GM23338 (cell line): ENCODE measurements at regions not wholly inside any gene's neighbourhood (a gene's known extent, or its start where the extent isn't known, plus 50 kb on each side); places are given as distances from the start of the nearest gene placed in this dataset.

Source experiments
- ATAC-seq: fragments of 200-7000 bp; cut with Tn5 transposase; 3 replicates; pipeline ENCODE4 v1.9.1; 2020
- DNase-seq: peaks from one replicate; pipeline ENCODE4 v3.0.0-alpha.2; 2015; ENCODE audit warnings: low spot score
- H2AFZ ChIP-seq: fragments of 200-600 bp; sonication (generic); 2 replicates; pipeline ENCODE4 v1.8.0; 2016; ENCODE audit warnings: antibody characterized with exemption, mild to moderate bottlenecking, moderate library complexity
- H3F3A ChIP-seq: fragments of 200-600 bp; sonication (generic); replicated peaks from 2 replicates; pipeline ENCODE4 v1.8.0; 2017; ENCODE audit warnings: antibody characterized with exemption, mixed run types, low read depth
- H3K27ac ChIP-seq: fragments of 200-600 bp; sonication (generic); 2 replicates; pipeline ENCODE4 v1.6.1; 2016; ENCODE audit warnings: low read depth
- H3K27me3 ChIP-seq: fragments of 200-600 bp; sonication (generic); 2 replicates; pipeline ENCODE4 v1.8.0; 2016; ENCODE audit warnings: mild to moderate bottlenecking, mixed run types, moderate library complexity; ENCODE audit not compliant: insufficient read depth
- H3K36me3 ChIP-seq: fragments of 200-600 bp; sonication (generic); 2 replicates; pipeline ENCODE4 v1.8.0; 2016; ENCODE audit warnings: mild to moderate bottlenecking; ENCODE audit not compliant: insufficient read depth
- H3K4me1 ChIP-seq: fragments of 200-600 bp; sonication (generic); 2 replicates; pipeline ENCODE4 v1.8.0; 2016; ENCODE audit warnings: mild to moderate bottlenecking, moderate library complexity; ENCODE audit not compliant: insufficient read depth
- H3K4me2 ChIP-seq: fragments of 200-600 bp; sonication (generic); 2 replicates; pipeline ENCODE4 v1.7.1; 2017; ENCODE audit warnings: mixed run types
- H3K4me3 ChIP-seq: fragments of 200-600 bp; sonication (generic); 2 replicates; pipeline ENCODE4 v1.6.1; 2016; ENCODE audit warnings: mixed run types
- H3K79me2 ChIP-seq: fragments of 200-600 bp; sonication (generic); replicated peaks from 2 replicates; pipeline ENCODE4 v1.8.0; 2017; ENCODE audit warnings: mild to moderate bottlenecking; ENCODE audit not compliant: insufficient read depth
- H3K9me2 ChIP-seq: fragments of 200-600 bp; sonication (generic); 2 replicates; pipeline ENCODE4 v1.8.0; 2017; ENCODE audit not compliant: insufficient read depth
- H4K20me1 ChIP-seq: fragments of 200-600 bp; sonication (generic); replicated peaks from 2 replicates; pipeline ENCODE4 v1.8.0; 2017; ENCODE audit warnings: mild to moderate bottlenecking; ENCODE audit not compliant: insufficient read depth
- H3K27ac Mint-ChIP-seq: 2 replicates; pipeline ENCODE4 v1.8.0; 2020; ENCODE audit warnings: inconsistent platforms, mild to moderate bottlenecking, moderate library complexity, mixed read lengths
- H3K27me3 Mint-ChIP-seq: 3 replicates; pipeline ENCODE4 v1.8.0; 2022; ENCODE audit warnings: low read depth, mild to moderate bottlenecking, moderate library complexity, mixed read lengths, inconsistent platforms; ENCODE audit not compliant: insufficient read depth, poor library complexity
- H3K36me3 Mint-ChIP-seq: 3 replicates; pipeline ENCODE4 v1.8.0; 2021; ENCODE audit warnings: low read depth, mild to moderate bottlenecking, inconsistent platforms, moderate library complexity, mixed read lengths
- H3K4me1 Mint-ChIP-seq: 3 replicates; pipeline ENCODE4 v1.8.0; 2020; ENCODE audit warnings: mild to moderate bottlenecking, inconsistent platforms, mixed read lengths
- H3K4me3 Mint-ChIP-seq: 3 replicates; pipeline ENCODE4 v1.8.0; 2021; ENCODE audit warnings: moderate library complexity, mild to moderate bottlenecking, inconsistent platforms, mixed read lengths
- H3K9me3 Mint-ChIP-seq: 3 replicates; pipeline ENCODE4 v1.8.0; 2020; ENCODE audit warnings: moderate library complexity, mild to moderate bottlenecking, inconsistent platforms, mixed read lengths
- CREB1 ChIP-seq: fragments of 250-450 bp; sonication (Bioruptor Pico); IDR thresholded peaks from 2 replicates; pipeline ENCODE4 v1.5.0; 2020; ENCODE audit warnings: low read depth, mild to moderate bottlenecking, moderate library complexity
- CTCF ChIP-seq, 2 experiments: fragments of 200-600 bp in 1 of 2; sonication (generic) in 1 of 2; conservative IDR thresholded peaks; 2 replicates each; pipeline versions ENCODE4 v1.5.1 to v1.6.1; 2016 to 2017; ENCODE audit warnings: antibody characterized with exemption in 2 of 2, low read depth in 2 of 2, mild to moderate bottlenecking in 2 of 2, moderate library complexity in 1 of 2
- ETS1 ChIP-seq: IDR thresholded peaks from 2 replicates; pipeline ENCODE4 v1.6.1; 2016; ENCODE audit warnings: antibody characterized with exemption
- EZH2 ChIP-seq: fragments of 200-600 bp; sonication (generic); IDR thresholded peaks from one replicate; pipeline ENCODE4 v1.8.0; 2017; ENCODE audit warnings: antibody characterized with exemption, mild to moderate bottlenecking, low read depth; ENCODE audit not compliant: unreplicated experiment
- EZH2phosphoT487 ChIP-seq: fragments of 200-600 bp; sonication (generic); IDR thresholded peaks from one replicate; pipeline ENCODE4 v1.8.1; 2018; ENCODE audit warnings: antibody characterized with exemption; ENCODE audit not compliant: unreplicated experiment
- JUNB ChIP-seq: IDR thresholded peaks from one replicate; pipeline ENCODE4 v1.6.1; 2016; ENCODE audit warnings: antibody characterized with exemption; ENCODE audit not compliant: unreplicated experiment
- NANOG ChIP-seq: IDR thresholded peaks from 2 replicates; pipeline ENCODE4 v1.6.1; 2016; ENCODE audit warnings: antibody characterized with exemption, borderline replicate concordance
- POLR2AphosphoS5 ChIP-seq: IDR thresholded peaks from 2 replicates; pipeline ENCODE4 v1.6.1; 2016; ENCODE audit warnings: antibody characterized with exemption, low read depth
- REST ChIP-seq: IDR thresholded peaks from one replicate; pipeline ENCODE4 v1.6.1; 2018; ENCODE audit warnings: antibody characterized with exemption; ENCODE audit not compliant: unreplicated experiment
- STAT1 ChIP-seq: IDR thresholded peaks from one replicate; pipeline ENCODE4 v1.6.1; 2016; ENCODE audit warnings: antibody characterized with exemption; ENCODE audit not compliant: unreplicated experiment
- ZNF114 ChIP-seq: fragments of 250-450 bp; sonication (Bioruptor Pico); IDR thresholded peaks from 2 replicates; pipeline ENCODE4 v1.5.0; 2020; ENCODE audit warnings: mild to moderate bottlenecking, moderate library complexity
- ZNF331 ChIP-seq: fragments of 250-450 bp; sonication (Bioruptor Pico); IDR thresholded peaks from 2 replicates; pipeline ENCODE4 v1.5.0; 2020; ENCODE audit warnings: low read depth, mild to moderate bottlenecking, moderate library complexity
- ZNF462 ChIP-seq: fragments of 250-450 bp; sonication (Bioruptor Pico); IDR thresholded peaks from 2 replicates; pipeline ENCODE4 v1.5.0; 2020; ENCODE audit warnings: mild to moderate bottlenecking, moderate library complexity

- Histone ChIP-seq H4K20me1 (no peaks in the 10 kb centered on the region), H3K27ac (no peak overlapping the region), H3K4me3 (no peak overlapping the region), H3K27me3 (no peaks in the 10 kb centered on the region), H2AFZ (no peak overlapping the region), H3K36me3 (0 out of 2 replicates have a peak, but pooled peaks cover 5% of the 10 kb centered on the region), H3K79me2 (no peaks in the 10 kb centered on the region), H3K4me1 (no peaks in the 10 kb centered on the region), H3K9me2 (peaks cover 6% of the 10 kb centered on the region; the same call in 1 of the 2 replicates), H3F3A (no peaks in the 10 kb centered on the region), H3K4me2 (no peak overlapping the region)
- TF ChIP-seq CREB1: no peak
- no peak for TF ChIP-seq STAT1
- TF ChIP-seq ZNF462: no peak
- no peak for TF ChIP-seq CTCF (conservative IDR thresholded peaks at IDR 0.05; ENCODE audit: low read depth in 2 of 2)
- TF ChIP-seq ETS1: no peak
- TF ChIP-seq EZH2: no peak
- TF ChIP-seq POLR2AphosphoS5: no peak
- TF ChIP-seq ZNF114 (CRISPR knock-in tag): no peak
- no peak for TF ChIP-seq REST
- no peak for TF ChIP-seq EZH2phosphoT487
- no peak for TF ChIP-seq ZNF331
- no peak for TF ChIP-seq JUNB
- no peak for TF ChIP-seq NANOG
- Mint-ChIP-seq H3K27ac (no peak overlapping the region), H3K36me3 (peaks cover 11% of the 10 kb centered on the region), H3K4me3 (no peak overlapping the region), H3K27me3 (peaks cover 5% of the 10 kb centered on the region), H3K9me3 (peaks cover 29% of the 10 kb centered on the region), H3K4me1 (peaks cover 6% of the 10 kb centered on the region)
- DNase-seq: no peak
- ATAC-seq: no peak
These were observed 166.9 kb downstream of the UACA start for GRCh38 chr15:70596354-70597055.
